CD14-positive monocyte (primary cell): ENCODE measurements at regions not wholly inside any gene's neighbourhood (a gene's known extent, or its start where the extent isn't known, plus 50 kb on each side); places are given as distances from the start of the nearest gene placed in this dataset.

Source experiments
- DNase-seq, 3 donors: peaks; one replicate each; pipeline ENCODE4 v3.0.0-alpha.2; 2011 to 2022
- H2AFZ ChIP-seq: 2 replicates; pipeline ENCODE4 v1.6.0; 2012; ENCODE audit warnings: mild to moderate bottlenecking, low read depth, low read length, inconsistent platforms; ENCODE audit not compliant: insufficient read depth, poor library complexity, severe bottlenecking
- H3K27ac ChIP-seq, 2 donors: 1 replicate in 1 of 2; 2 replicates in 1 of 2; pipeline ENCODE4 v1.5.1; 2012 to 2013; ENCODE audit warnings: low read length in 2 of 2, control low read depth in 1 of 2, inconsistent platforms in 1 of 2, low read depth in 1 of 2, mild to moderate bottlenecking in 1 of 2
- H3K27me3 ChIP-seq, 2 donors: one replicate each; pipeline versions ENCODE4 v1.6.0 to v1.6.1; 2011 to 2013; ENCODE audit warnings: low read length in 2 of 2; ENCODE audit not compliant: control insufficient read depth in 2 of 2, insufficient read depth in 2 of 2
- H3K36me3 ChIP-seq, 2 donors: replicated peaks in 1 of 2; 1 replicate in 1 of 2; 2 replicates in 1 of 2; pipeline versions ENCODE4 v1.5.1 to v1.6.1; 2012 to 2013; ENCODE audit warnings: low read length in 2 of 2, control low read depth in 1 of 2, inconsistent platforms in 1 of 2, mild to moderate bottlenecking in 1 of 2; ENCODE audit not compliant: insufficient read depth in 2 of 2, control insufficient read depth in 1 of 2
- H3K4me1 ChIP-seq, 2 donors: 1 replicate in 1 of 2; 2 replicates in 1 of 2; pipeline versions ENCODE4 v1.5.1 to v1.6.1; 2012 to 2013; ENCODE audit warnings: low read length in 2 of 2, control low read depth in 1 of 2, inconsistent platforms in 1 of 2, mild to moderate bottlenecking in 1 of 2, moderate library complexity in 1 of 2; ENCODE audit not compliant: insufficient read depth in 2 of 2, control insufficient read depth in 1 of 2
- H3K4me2 ChIP-seq: replicated peaks from 2 replicates; pipeline ENCODE3; 2012; ENCODE audit warnings: low read length, moderate library complexity, mild to moderate bottlenecking; ENCODE audit not compliant: poor library complexity, severe bottlenecking; ENCODE audit errors: extremely low read depth
- H3K4me3 ChIP-seq, 3 experiments: fragments of 200-600 bp in 1 of 3; sonication (generic) in 1 of 3; replicated peaks in 1 of 3; 1 replicate in 2 of 3; 2 replicates in 1 of 3; pipeline ENCODE4 v1.5.1; 2011 to 2013; ENCODE audit warnings: low read length in 3 of 3, mild to moderate bottlenecking in 3 of 3, control low read depth in 2 of 3, low read depth in 2 of 3, inconsistent platforms in 1 of 3, moderate library complexity in 1 of 3
- H3K79me2 ChIP-seq: 2 replicates; pipeline ENCODE4 v1.6.0; 2012; ENCODE audit warnings: mild to moderate bottlenecking, control low read depth, inconsistent platforms, low read length, moderate library complexity; ENCODE audit not compliant: insufficient read depth
- H3K9ac ChIP-seq: 2 replicates; pipeline ENCODE4 v1.6.0; 2017; ENCODE audit warnings: low read length, mild to moderate bottlenecking; ENCODE audit not compliant: insufficient read depth, poor library complexity, severe bottlenecking
- H3K9me3 ChIP-seq, 2 donors: replicated peaks in 1 of 2; 1 replicate in 1 of 2; 2 replicates in 1 of 2; pipeline versions ENCODE4 v1.5.1 to v1.6.1; 2012 to 2013; ENCODE audit warnings: low read length in 2 of 2, control low read depth in 1 of 2; ENCODE audit not compliant: control insufficient read depth in 1 of 2, insufficient read depth in 1 of 2
- H4K20me1 ChIP-seq: 2 replicates; pipeline ENCODE4 v1.6.0; 2012; ENCODE audit warnings: mild to moderate bottlenecking, low read length, control low read depth, moderate library complexity; ENCODE audit not compliant: insufficient read depth
- H3K27ac Mint-ChIP-seq, 7 donors: one replicate each; pipeline ENCODE4 v1.8.0; 2020; ENCODE audit warnings: mild to moderate bottlenecking in 7 of 7, mixed read lengths in 7 of 7, moderate library complexity in 6 of 7, inconsistent platforms in 2 of 7
- H3K27me3 Mint-ChIP-seq, 3 donors: one replicate each; pipeline ENCODE4 v1.8.0; 2021 to 2022; ENCODE audit warnings: low read depth in 3 of 3, mild to moderate bottlenecking in 3 of 3, mixed read lengths in 3 of 3, moderate library complexity in 3 of 3, inconsistent platforms in 1 of 3
- H3K36me3 Mint-ChIP-seq, 2 donors: one replicate each; pipeline ENCODE4 v1.8.0; 2020; ENCODE audit warnings: mixed read lengths in 2 of 2, inconsistent platforms in 1 of 2, mild to moderate bottlenecking in 1 of 2
- H3K4me1 Mint-ChIP-seq: one replicate; pipeline ENCODE4 v1.8.0; 2020; ENCODE audit warnings: mild to moderate bottlenecking, mixed read lengths
- H3K4me3 Mint-ChIP-seq, 2 donors: one replicate each; pipeline ENCODE4 v1.8.0; 2020; ENCODE audit warnings: mild to moderate bottlenecking in 2 of 2, mixed read lengths in 2 of 2, moderate library complexity in 1 of 2
- H3K9me3 Mint-ChIP-seq, 7 donors: one replicate each; pipeline ENCODE4 v1.8.0; 2020 to 2022; ENCODE audit warnings: mixed read lengths in 7 of 7, mild to moderate bottlenecking in 6 of 7, moderate library complexity in 6 of 7, inconsistent platforms in 2 of 7
- WGBS: methylation state at CpG from one replicate; pipeline ENCODE4 v1.1.5; 2013; ENCODE audit warnings: missing lambda C conversion rate; ENCODE audit not compliant: insufficient coverage; 5-methylcytosine and 5-hydroxymethylcytosine counted together
- intact Hi-C, 2 donors: fragments of 100-400 bp; cut with micrococcal nuclease; formaldehyde crosslinking; loops; one replicate each; pipeline versions ENCODE4 v1.15.0 to v1.15.1; 2023
- TF ChIP-seq, protein P1 (sequence below): fragments of 200-600 bp; IDR thresholded peaks from one replicate; pipeline ENCODE4 v1.8.0; 2022; ENCODE audit warnings: antibody characterized with exemption, mild to moderate bottlenecking

- H3K36me3 ChIP-seq = no peaks in the 10 kb centered on the region
- H3K4me2 ChIP-seq = no peak overlapping the region
- peaks cover 1 to 9% (median 2%) of the 10 kb centered on the region in 3 donors for H3K27me3 Mint-ChIP-seq
- DNase-seq = no peak
- no peaks in the 10 kb centered on the region for H4K20me1 ChIP-seq
- no peaks in the 10 kb centered on the region for H3K79me2 ChIP-seq
- no peak overlapping the region for H3K4me3 ChIP-seq
- H2AFZ ChIP-seq = no peak overlapping the region
- no peak overlapping the region for H3K27ac ChIP-seq
- no peak overlapping the region for H3K9ac ChIP-seq
- no peak overlapping the region for H3K27ac Mint-ChIP-seq
- H3K9me3 Mint-ChIP-seq = peaks cover 3 to 13% (median 7%) of the 10 kb centered on the region in 7 donors
- no peaks in the 10 kb centered on the region for H3K27me3 ChIP-seq
- H3K4me1 ChIP-seq = peaks cover 3 to 5% of the 10 kb centered on the region in 2 donors
- no peaks in the 10 kb centered on the region for H3K36me3 Mint-ChIP-seq
- TF ChIP-seq, protein P1, sequence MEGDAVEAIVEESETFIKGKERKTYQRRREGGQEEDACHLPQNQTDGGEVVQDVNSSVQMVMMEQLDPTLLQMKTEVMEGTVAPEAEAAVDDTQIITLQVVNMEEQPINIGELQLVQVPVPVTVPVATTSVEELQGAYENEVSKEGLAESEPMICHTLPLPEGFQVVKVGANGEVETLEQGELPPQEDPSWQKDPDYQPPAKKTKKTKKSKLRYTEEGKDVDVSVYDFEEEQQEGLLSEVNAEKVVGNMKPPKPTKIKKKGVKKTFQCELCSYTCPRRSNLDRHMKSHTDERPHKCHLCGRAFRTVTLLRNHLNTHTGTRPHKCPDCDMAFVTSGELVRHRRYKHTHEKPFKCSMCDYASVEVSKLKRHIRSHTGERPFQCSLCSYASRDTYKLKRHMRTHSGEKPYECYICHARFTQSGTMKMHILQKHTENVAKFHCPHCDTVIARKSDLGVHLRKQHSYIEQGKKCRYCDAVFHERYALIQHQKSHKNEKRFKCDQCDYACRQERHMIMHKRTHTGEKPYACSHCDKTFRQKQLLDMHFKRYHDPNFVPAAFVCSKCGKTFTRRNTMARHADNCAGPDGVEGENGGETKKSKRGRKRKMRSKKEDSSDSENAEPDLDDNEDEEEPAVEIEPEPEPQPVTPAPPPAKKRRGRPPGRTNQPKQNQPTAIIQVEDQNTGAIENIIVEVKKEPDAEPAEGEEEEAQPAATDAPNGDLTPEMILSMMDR = no peak
- H3K9me3 ChIP-seq = peaks cover 6 to 9% of the 10 kb centered on the region in 2 donors
- no peak overlapping the region for H3K4me3 Mint-ChIP-seq
- intact Hi-C loops = no loop called here
- peaks cover 10% of the 10 kb centered on the region for H3K4me1 Mint-ChIP-seq
- over 99% methylated on average over 11 of the region's 11 CpGs for WGBS
Observed at GRCh38 chr10:3551761-3552160, 233.2 kb downstream of the KLF6 start.

DNA sequence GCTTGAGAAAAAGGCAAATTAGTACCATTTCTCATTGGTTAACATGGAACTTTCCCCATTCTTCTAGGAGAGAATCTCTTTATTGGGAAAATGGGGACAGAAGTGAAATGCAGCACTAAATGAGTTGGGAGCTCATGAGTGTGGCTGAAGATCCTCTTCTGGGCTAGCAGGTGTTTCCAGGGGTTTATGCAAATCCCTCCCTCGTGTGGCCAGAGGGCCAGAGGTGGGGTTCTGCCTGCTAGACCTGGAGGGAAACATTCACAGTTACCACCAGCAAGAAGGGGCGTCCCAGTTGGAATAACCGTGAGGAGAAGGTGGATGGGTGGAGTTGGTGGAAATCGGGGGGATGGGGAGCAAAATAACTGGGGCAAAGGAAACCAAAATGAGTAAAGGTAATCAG is 235.9 kb downstream of the KLF6 start:
- Histone ChIP-seq H3K9ac (no peak overlapping the region), H2AFZ (no peak overlapping the region), H3K4me2 (no peak overlapping the region), H3K4me3 (no peak overlapping the region), H3K9me3 (peaks cover 5 to 6% of the 10 kb centered on the region in 2 donors), H4K20me1 (no peaks in the 10 kb centered on the region), H3K36me3 (no peaks in the 10 kb centered on the region), H3K27me3 (no peaks in the 10 kb centered on the region), H3K79me2 (no peaks in the 10 kb centered on the region), H3K27ac (no peak overlapping the region), H3K4me1 (peaks cover 2 to 3% of the 10 kb centered on the region in 2 donors)
- 100% methylated on average over 2 of the region's 4 CpGs for WGBS
- H3K9me3 Mint-ChIP-seq = peaks cover 3 to 16% (median 7%) of the 10 kb centered on the region in 7 donors
- TF ChIP-seq, protein P1 = no peak
- intact Hi-C loops = no loop called here
- H3K27ac Mint-ChIP-seq = no peak overlapping the region
- no peak for DNase-seq
- peaks cover 0 to 2% (median 0%) of the 10 kb centered on the region in 3 donors for H3K27me3 Mint-ChIP-seq
- H3K4me1 Mint-ChIP-seq = peaks cover 2% of the 10 kb centered on the region
- no peak overlapping the region for H3K4me3 Mint-ChIP-seq
- no peaks in the 10 kb centered on the region for H3K36me3 Mint-ChIP-seq
